K562 (cell line): ENCODE measurements at regions not wholly inside any gene's neighbourhood (a gene's known extent, or its start where the extent isn't known, plus 50 kb on each side); places are given as distances from the start of the nearest gene placed in this dataset.

Experiments used
- ATAC-seq: fragments of 200-7000 bp; cut with Tn5 transposase; 3 replicates; pipeline ENCODE4 v1.9.1; 2020; ENCODE audit warnings: moderate library complexity
- BruUV-seq: library from RNA; stranded (reverse); fragments of 400-500 nt; replicated peaks from 2 replicates; lab custom pipeline; 2021; lab: Mats Ljungman, UMichigan
- CTCF ChIA-PET: fragments of 300-600 bp; formaldehyde crosslinking; extraction: SDS; loops from one replicate; lab custom pipeline; 2021; ENCODE audit warnings: low intra/inter-chr PET ratio; lab: Yijun Ruan, JAX
- POLR2A ChIA-PET: fragments of 300-600, 350-650 bp; sonication (Branson Sonifier 250); formaldehyde crosslinking; extraction: SDS; loops from one replicate; lab custom pipeline; 2021; ENCODE audit warnings: antibody characterized with exemption, inconsistent platforms; lab: Yijun Ruan, JAX
- DNase-seq, 4 experiments: peaks; one replicate each; pipeline versions ENCODE4 v3.0.0 to v3.0.0-alpha.2; 2011 to 2018; ENCODE audit warnings: low spot score in 3 of 4, mixed read lengths in 3 of 4; ENCODE audit errors: extremely low read depth in 1 of 4
- FAIRE-seq: peaks from 2 replicates; lab custom pipeline; 2011; peaks lifted over from hg19 to GRCh38; lab: Jason Lieb, UNC
- H2AFZ ChIP-seq: 2 replicates; pipeline ENCODE4 v1.6.0; 2011; ENCODE audit warnings: low read depth, low read length, control low read depth, inconsistent platforms
- H3K27ac ChIP-seq: fragments of 200-600 bp; 3 replicates; pipeline ENCODE4 v1.8.0; 2011; ENCODE audit warnings: low read depth, mild to moderate bottlenecking, control low read depth, inconsistent platforms, low read length, moderate library complexity, mixed read lengths; ENCODE audit errors: extremely low read depth
- H3K27me3 ChIP-seq, 2 experiments: fragments of 300-600 bp in 1 of 2; 2 replicates in 1 of 2; 3 replicates in 1 of 2; pipeline versions ENCODE4 v1.6.0 to v1.8.0; 2011; ENCODE audit warnings: inconsistent platforms in 2 of 2, low read length in 2 of 2, mild to moderate bottlenecking in 1 of 2, mixed read lengths in 1 of 2, moderate library complexity in 1 of 2; ENCODE audit not compliant: control insufficient read depth in 2 of 2, insufficient read depth in 2 of 2
- H3K36me3 ChIP-seq: fragments of 300-600 bp; 3 replicates; pipeline ENCODE4 v1.8.0; 2011; ENCODE audit warnings: mild to moderate bottlenecking, low read length, inconsistent platforms; ENCODE audit not compliant: control insufficient read depth, insufficient read depth
- H3K4me1 ChIP-seq, 2 experiments: fragments of 200-600 bp in 1 of 2; replicated peaks in 1 of 2; 2 replicates in 1 of 2; 3 replicates in 1 of 2; pipeline versions ENCODE4 v1.5.1 to v1.8.0; 2011; ENCODE audit warnings: inconsistent platforms in 2 of 2, low read length in 2 of 2, mild to moderate bottlenecking in 1 of 2, mixed read lengths in 1 of 2, moderate library complexity in 1 of 2; ENCODE audit not compliant: control insufficient read depth in 2 of 2, insufficient read depth in 2 of 2
- H3K4me2 ChIP-seq: 2 replicates; pipeline ENCODE4 v1.6.1; 2011; ENCODE audit warnings: low read length, control low read depth, inconsistent platforms, mixed read lengths; ENCODE audit not compliant: insufficient read depth
- H3K4me3 ChIP-seq: fragments of 200-600 bp; sonication (generic), shearing (Covaris generic); 2 replicates; pipeline ENCODE4 v1.5.1; 2016; ENCODE audit warnings: control low read depth, inconsistent platforms
- H3K79me2 ChIP-seq: fragments of 200-600 bp; 3 replicates; pipeline ENCODE4 v1.8.0; 2011; ENCODE audit warnings: low read length, inconsistent platforms; ENCODE audit not compliant: control insufficient read depth, insufficient read depth
- H3K9ac ChIP-seq, 2 experiments: 2 replicates each; pipeline versions ENCODE4 v1.6.0 to v1.6.1; 2011; ENCODE audit warnings: low read depth in 2 of 2, low read length in 2 of 2, control low read depth in 1 of 2, inconsistent platforms in 1 of 2, mild to moderate bottlenecking in 1 of 2, mixed read lengths in 1 of 2; ENCODE audit not compliant: insufficient read depth in 1 of 2
- H3K9me1 ChIP-seq: one replicate; pipeline ENCODE4 v1.6.0; 2011; ENCODE audit warnings: inconsistent platforms, mild to moderate bottlenecking, low read length, moderate library complexity; ENCODE audit not compliant: control insufficient read depth, insufficient read depth
- H3K9me3 ChIP-seq: replicated peaks from 2 replicates; pipeline ENCODE4 v1.5.1; 2011; ENCODE audit warnings: low read depth, low read length, inconsistent platforms; ENCODE audit not compliant: control insufficient read depth, insufficient read depth
- H4K20me1 ChIP-seq: replicated peaks from 2 replicates; pipeline ENCODE4 v1.6.1; 2011; ENCODE audit warnings: low read length, inconsistent platforms, mixed read lengths; ENCODE audit not compliant: control insufficient read depth, insufficient read depth
- CBFA2T3 ChIP-seq: fragments of 450-650 bp; IDR thresholded peaks from 2 replicates; pipeline ENCODE4 v1.6.1; 2017
- CCNT2 ChIP-seq: IDR thresholded peaks from 2 replicates; pipeline ENCODE4 v1.6.1; 2011; ENCODE audit warnings: borderline replicate concordance, low read depth, mild to moderate bottlenecking, moderate library complexity, mixed read lengths, low read length; ENCODE audit not compliant: insufficient read length; ENCODE audit errors: extremely low read depth
- CEBPG ChIP-seq, 3 experiments: fragments of 200-800 bp in 1 of 3; sonication (Bioruptor generic) in 1 of 3; sonication (generic) in 1 of 3; formaldehyde crosslinking in 1 of 3; IDR thresholded peaks in 2 of 3; conservative IDR thresholded peaks in 1 of 3; 2 replicates each; pipeline versions ENCODE4 v1.6.1 to v1.8.0; 2016 to 2022; ENCODE audit warnings: missing compliant biosample characterization in 2 of 3, missing genetic modification characterization in 2 of 3, mild to moderate bottlenecking in 1 of 3, missing genetic modification reagents in 1 of 3
- HMGN3 ChIP-seq: IDR thresholded peaks from 2 replicates; pipeline ENCODE4 v1.6.1; 2011; ENCODE audit warnings: borderline replicate concordance, low read depth, mild to moderate bottlenecking, mixed read lengths, low read length; ENCODE audit not compliant: insufficient read length; ENCODE audit errors: extremely low read depth
- IRF2 ChIP-seq: sonication (generic); formaldehyde crosslinking; IDR thresholded peaks from 2 replicates; pipeline ENCODE4 v1.8.1; 2022; ENCODE audit warnings: mild to moderate bottlenecking, missing genetic modification reagents
- JUNB ChIP-seq: fragments of 450-650 bp; formaldehyde crosslinking; conservative IDR thresholded peaks from 2 replicates; pipeline ENCODE4 v1.4.0; 2020; ENCODE audit warnings: mild to moderate bottlenecking
- KAT7 ChIP-seq: sonication (generic); formaldehyde crosslinking; IDR thresholded peaks from 2 replicates; pipeline ENCODE4 v1.8.0; 2022; ENCODE audit warnings: missing genetic modification reagents, mild to moderate bottlenecking, borderline replicate concordance
- MAFK ChIP-seq: IDR thresholded peaks from 2 replicates; pipeline ENCODE4 v1.6.1; 2011; ENCODE audit warnings: low read length, improper control_type of control experiment
- MYBL2 ChIP-seq, 2 experiments: fragments of 450-650 bp in 1 of 2; sonication (generic) in 1 of 2; formaldehyde crosslinking in 1 of 2; IDR thresholded peaks; 2 replicates each; pipeline versions ENCODE4 v1.6.1 to v1.8.1; 2017 to 2022; ENCODE audit warnings: borderline replicate concordance in 1 of 2, inconsistent platforms in 1 of 2, low read depth in 1 of 2, mild to moderate bottlenecking in 1 of 2, missing genetic modification reagents in 1 of 2, moderate library complexity in 1 of 2
- POLR2H ChIP-seq: IDR thresholded peaks from 2 replicates; pipeline ENCODE4 v1.6.1; 2016; ENCODE audit warnings: missing genetic modification characterization, low read depth, mild to moderate bottlenecking, control low read depth, missing compliant biosample characterization, moderate library complexity
- RCOR1 ChIP-seq, 2 experiments: IDR thresholded peaks; 2 replicates each; pipeline ENCODE4 v1.6.1; 2012; ENCODE audit warnings: low read depth in 2 of 2, low read length in 2 of 2, borderline replicate concordance in 1 of 2, improper control_type of control experiment in 1 of 2
- YY1 ChIP-seq, 3 experiments: IDR thresholded peaks; 2 replicates each; pipeline ENCODE4 v1.6.1; 2011; ENCODE audit warnings: low read length in 2 of 3, mild to moderate bottlenecking in 2 of 3, moderate library complexity in 2 of 3, borderline replicate concordance in 1 of 3, control low read depth in 1 of 3, low read depth in 1 of 3; ENCODE audit not compliant: insufficient read depth in 3 of 3, insufficient replicate concordance in 2 of 3, control insufficient read depth in 1 of 3, insufficient read length in 1 of 3; ENCODE audit errors: extremely low read depth in 1 of 3
- ZNF134 ChIP-seq: fragments of 250-450 bp; sonication (Bioruptor Pico); conservative IDR thresholded peaks from 2 replicates; pipeline ENCODE4 v1.4.0; 2020
- ZNF197 ChIP-seq: fragments of 200-800 bp; sonication (Bioruptor generic); IDR thresholded peaks from 2 replicates; pipeline ENCODE4 v1.6.1; 2016; ENCODE audit warnings: low read depth, missing genetic modification characterization, missing compliant biosample characterization
- ZNF444 ChIP-seq: fragments of 250-450 bp; sonication (Bioruptor Pico); IDR thresholded peaks from 2 replicates; pipeline ENCODE4 v1.4.0; 2020; ENCODE audit warnings: mild to moderate bottlenecking, moderate library complexity
- ZNF57 ChIP-seq: fragments of 450-650 bp; formaldehyde crosslinking; IDR thresholded peaks from 2 replicates; pipeline ENCODE4 v1.4.0; 2020; ENCODE audit warnings: mild to moderate bottlenecking, moderate library complexity
- WGBS: fragments of 100-300 bp; shearing (Covaris generic); methylation state at CpG from one replicate; pipeline ENCODE4 v1.1.6; 2016; ENCODE audit warnings: low coverage, mixed read lengths; ENCODE audit not compliant: insufficient coverage; ENCODE audit errors: missing lambda C conversion rate; 5-methylcytosine and 5-hydroxymethylcytosine counted together
- in situ Hi-C: fragments of 300-500 bp; cut with MboI; formaldehyde crosslinking; loops from 4 replicates; pipeline ENCODE4 v1.15.0; 2018; ENCODE audit warnings: inconsistent platforms, mixed read lengths
- intact Hi-C: fragments of 100-400 bp; cut with micrococcal nuclease; formaldehyde crosslinking; loops from 2 replicates; pipeline ENCODE4 v1.14.2; 2022
- TF ChIP-seq, protein P1 (sequence below): sonication (generic); formaldehyde crosslinking; IDR thresholded peaks from 2 replicates; pipeline ENCODE4 v1.8.1; 2022; ENCODE audit warnings: missing genetic modification reagents

DNA sequence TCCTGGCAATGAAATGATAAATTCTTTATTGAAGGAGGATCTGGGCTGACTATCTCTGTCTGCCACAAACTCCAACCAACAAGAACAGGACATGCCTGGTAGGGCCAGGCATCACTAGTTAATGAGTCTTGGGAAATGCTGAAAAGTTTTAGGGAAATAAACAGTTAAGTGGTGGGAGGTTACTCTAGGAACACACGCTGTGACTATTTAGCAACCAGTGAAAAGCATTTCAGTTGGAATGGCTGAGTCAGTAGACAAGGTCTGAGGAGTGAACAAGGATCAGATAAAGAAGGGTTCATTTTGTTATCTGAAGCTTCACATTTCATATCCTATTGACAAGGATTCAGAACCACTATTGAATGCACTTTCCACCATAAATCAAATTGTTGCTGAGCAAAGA lies 394.9 kb upstream of the BOD1L1 start:
- no peak overlapping the region for H3K27ac ChIP-seq
- FAIRE-seq (no peak), DNase-seq (no peak), ATAC-seq (no peak)
- H2AFZ ChIP-seq, result no peak overlapping the region
- H4K20me1 ChIP-seq, result no peaks in the 10 kb centered on the region
- no peak overlapping the region for H3K4me3 ChIP-seq
- H3K9me3 ChIP-seq, result no peaks in the 10 kb centered on the region; the same call in 1 of the 2 replicates
- H3K27me3 ChIP-seq, result no peaks in the 10 kb centered on the region
- no peaks in the 10 kb centered on the region for H3K36me3 ChIP-seq
- H3K9me1 ChIP-seq, result no peaks in the 10 kb centered on the region
- in situ Hi-C loops (no loop called here), intact Hi-C loops (no loop called here)
- no peaks in the 10 kb centered on the region for H3K4me1 ChIP-seq
- H3K9ac ChIP-seq, result no peak overlapping the region
- ChIA-PET CTCF (no interaction called here), POLR2A (no interaction called here)
- BruUV-seq, result no TSS peak
- no peaks in the 10 kb centered on the region for H3K79me2 ChIP-seq
- no peak for TF ChIP-seq ZNF57 (CRISPR knock-in tag)
- TF ChIP-seq CBFA2T3, result no peak
- TF ChIP-seq, protein P1, sequence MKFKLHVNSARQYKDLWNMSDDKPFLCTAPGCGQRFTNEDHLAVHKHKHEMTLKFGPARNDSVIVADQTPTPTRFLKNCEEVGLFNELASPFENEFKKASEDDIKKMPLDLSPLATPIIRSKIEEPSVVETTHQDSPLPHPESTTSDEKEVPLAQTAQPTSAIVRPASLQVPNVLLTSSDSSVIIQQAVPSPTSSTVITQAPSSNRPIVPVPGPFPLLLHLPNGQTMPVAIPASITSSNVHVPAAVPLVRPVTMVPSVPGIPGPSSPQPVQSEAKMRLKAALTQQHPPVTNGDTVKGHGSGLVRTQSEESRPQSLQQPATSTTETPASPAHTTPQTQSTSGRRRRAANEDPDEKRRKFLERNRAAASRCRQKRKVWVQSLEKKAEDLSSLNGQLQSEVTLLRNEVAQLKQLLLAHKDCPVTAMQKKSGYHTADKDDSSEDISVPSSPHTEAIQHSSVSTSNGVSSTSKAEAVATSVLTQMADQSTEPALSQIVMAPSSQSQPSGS (CRISPR knock-in tag), result no peak
- no peak for TF ChIP-seq HMGN3
- no peak for TF ChIP-seq MAFK
- TF ChIP-seq IRF2, result no peak
- no peak for TF ChIP-seq CEBPG (CRISPR knock-in tag; IDR thresholded peaks at IDR 0.05)
- no peak for TF ChIP-seq CEBPG (tag; conservative IDR thresholded peaks at IDR 0.05 in 1 of 2, IDR thresholded peaks at IDR 0.05 in 1 of 2)
- no peak for TF ChIP-seq ZNF134 (CRISPR knock-in tag)
- TF ChIP-seq POLR2H, result no peak
- no peak for TF ChIP-seq ZNF444 (CRISPR knock-in tag)
- no peak for TF ChIP-seq YY1 (IDR thresholded peaks at IDR 0.05; ENCODE audit: borderline replicate concordance in 1 of 3, control insufficient read depth in 1 of 3, extremely low read depth in 1 of 3, insufficient read depth in 3 of 3, insufficient read length in 1 of 3, insufficient replicate concordance in 2 of 3, low read depth in 1 of 3, low read length in 2 of 3)
- TF ChIP-seq MYBL2 (IDR thresholded peaks at IDR 0.05; ENCODE audit: low read depth), result no peak
- no peak for TF ChIP-seq MYBL2 (CRISPR knock-in tag; IDR thresholded peaks at IDR 0.05; ENCODE audit: borderline replicate concordance)
- no peak for TF ChIP-seq RCOR1 (IDR thresholded peaks at IDR 0.05; ENCODE audit: borderline replicate concordance in 1 of 2, low read depth in 2 of 2, low read length in 2 of 2)
- TF ChIP-seq JUNB (CRISPR knock-in tag), result no peak
- TF ChIP-seq CCNT2, result no peak
- TF ChIP-seq KAT7 (CRISPR knock-in tag), result no peak
- no peak for TF ChIP-seq ZNF197 (CRISPR knock-in tag)
- WGBS, result 0% methylated on average over 1 of the region's 1 CpG
- no peak overlapping the region for H3K4me2 ChIP-seq
